Hematopoietic multipotent progenitor cell treated with erythropoietin and hydrocortisone succinate and interleukin-3 and kit ligand, for 6 days (in vitro differentiated cells): ENCODE measurements at regions not wholly inside any gene's neighbourhood (a gene's known extent, or its start where the extent isn't known, plus 50 kb on each side); places are given as distances from the start of the nearest gene placed in this dataset.

Experiments
- DNase-seq: peaks from one replicate; pipeline ENCODE4 v3.0.0-alpha.2; 2015

- DNase-seq: no peak
Observed at GRCh38 chr6:84414531-84414930, 187.1 kb upstream of the CEP162 start.

GRCh38 chr6:84411060-84411629 is 183.7 kb upstream of the CEP162 start:
- DNase-seq: no peak

- DNase-seq: no peak
Observed at GRCh38 chr6:84409911-84410310, 182.5 kb upstream of the CEP162 start.

- DNase-seq: no peak
Observed at GRCh38 chr6:84408028-84408427, 180.6 kb upstream of the CEP162 start.

GRCh38 chr6:84403545-84403944 is 176.1 kb upstream of the CEP162 start:
- DNase-seq: no peak

- no peak for DNase-seq
Observed at GRCh38 chr6:84399003-84399402, 171.6 kb upstream of the CEP162 start.

- no peak for DNase-seq
Observed at GRCh38 chr6:84392261-84392660, 164.8 kb upstream of the CEP162 start.

- DNase-seq: no peak
Observed at GRCh38 chr6:84390851-84391250, 163.4 kb upstream of the CEP162 start.

GRCh38 chr6:84390334-84390733 is 162.9 kb upstream of the CEP162 start:
- no peak for DNase-seq

GRCh38 chr6:84379142-84379541 is 151.7 kb upstream of the CEP162 start:
- DNase-seq: no peak

GRCh38 chr6:84372290-84372689 is 144.8 kb upstream of the CEP162 start:
- no peak for DNase-seq

- no peak for DNase-seq
Observed at GRCh38 chr6:84371681-84372080, 144.2 kb upstream of the CEP162 start.

GRCh38 chr6:84362193-84362821 is 134.9 kb upstream of the CEP162 start:
- DNase-seq: no peak

- no peak for DNase-seq
Observed at GRCh38 chr6:84361372-84362192, 134.1 kb upstream of the CEP162 start.

- no peak for DNase-seq
Observed at GRCh38 chr6:84360039-84360438, 132.6 kb upstream of the CEP162 start.

GRCh38 chr6:84358581-84358980 is 131.1 kb upstream of the CEP162 start:
- no peak for DNase-seq

GRCh38 chr6:84357631-84358030 is 130.2 kb upstream of the CEP162 start:
- DNase-seq: no peak

- no peak for DNase-seq
Observed at GRCh38 chr6:84356907-84357306, 129.5 kb upstream of the CEP162 start.

GRCh38 chr6:84353459-84354423 is 126.3 kb upstream of the CEP162 start:
- no peak for DNase-seq

GRCh38 chr6:84350397-84350796 is 123.0 kb upstream of the CEP162 start:
- DNase-seq: no peak

- DNase-seq: no peak
Observed at GRCh38 chr6:84349542-84349941, 122.1 kb upstream of the CEP162 start.

GRCh38 chr6:84348801-84349200 is 121.4 kb upstream of the CEP162 start:
- no peak for DNase-seq

- peak; percentile 2 for DNase-seq
Observed at GRCh38 chr6:84346372-84346771, 118.9 kb upstream of the CEP162 start.
